Progenitor cell of endocrine pancreas (in vitro differentiated cells): ENCODE measurements at regions not wholly inside any gene's neighbourhood (a gene's known extent, or its start where the extent isn't known, plus 50 kb on each side); places are given as distances from the start of the nearest gene placed in this dataset.

ENCODE experiments used
- DNase-seq: peaks from one replicate; pipeline ENCODE4 v3.0.0; 2021; ENCODE audit warnings: low spot score; ENCODE audit not compliant: unreplicated experiment
- H3K27ac Mint-ChIP-seq: 2 replicates; pipeline ENCODE4 v1.8.0; 2021; ENCODE audit warnings: mild to moderate bottlenecking, moderate library complexity, mixed read lengths
- H3K27me3 Mint-ChIP-seq: 2 replicates; pipeline ENCODE4 v1.8.0; 2021; ENCODE audit warnings: mixed read lengths
- H3K36me3 Mint-ChIP-seq: 2 replicates; pipeline ENCODE4 v1.8.0; 2022; ENCODE audit warnings: mixed read lengths; ENCODE audit not compliant: insufficient read depth
- H3K4me1 Mint-ChIP-seq: 2 replicates; pipeline ENCODE4 v1.8.0; 2021; ENCODE audit warnings: low read depth, mixed read lengths
- H3K4me3 Mint-ChIP-seq: 2 replicates; pipeline ENCODE4 v1.8.0; 2021; ENCODE audit warnings: low read depth, mild to moderate bottlenecking, moderate library complexity, mixed read lengths
- H3K9me3 Mint-ChIP-seq: 2 replicates; pipeline ENCODE4 v1.8.0; 2021; ENCODE audit warnings: low read depth, mixed read lengths
- CTCF ChIP-seq: fragments of 200-600 bp; sonication (generic); IDR thresholded peaks from one replicate; pipeline ENCODE4 v1.5.0; 2021; ENCODE audit warnings: antibody characterized with exemption, mild to moderate bottlenecking; ENCODE audit not compliant: unreplicated experiment

- no peak for TF ChIP-seq CTCF
- Mint-ChIP-seq H3K4me1 (no peaks in the 10 kb centered on the region), H3K27ac (no peak overlapping the region), H3K4me3 (no peak overlapping the region), H3K27me3 (no peaks in the 10 kb centered on the region), H3K9me3 (peaks cover 11% of the 10 kb centered on the region), H3K36me3 (no peaks in the 10 kb centered on the region)
- no peak for DNase-seq
Observed at GRCh38 chr6:66638099-66638498, 931.1 kb upstream of the EYS start.

- DNase-seq = no peak
- no peak overlapping the region for H3K27ac Mint-ChIP-seq
- H3K36me3 Mint-ChIP-seq = no peaks in the 10 kb centered on the region
- H3K4me1 Mint-ChIP-seq = no peaks in the 10 kb centered on the region
- H3K9me3 Mint-ChIP-seq = peaks cover 7% of the 10 kb centered on the region
- TF ChIP-seq CTCF = no peak
- no peaks in the 10 kb centered on the region for H3K27me3 Mint-ChIP-seq
- no peak overlapping the region for H3K4me3 Mint-ChIP-seq
Observed at GRCh38 chr6:66628917-66629316, 921.9 kb upstream of the EYS start.

GRCh38 chr6:66623050-66623449 lies 916.0 kb upstream of the EYS start:
- Mint-ChIP-seq H3K4me1 (no peaks in the 10 kb centered on the region), H3K36me3 (no peaks in the 10 kb centered on the region), H3K27me3 (no peaks in the 10 kb centered on the region), H3K9me3 (no peaks in the 10 kb centered on the region), H3K4me3 (no peak overlapping the region), H3K27ac (no peak overlapping the region)
- DNase-seq = no peak
- no peak for TF ChIP-seq CTCF

- Mint-ChIP-seq H3K27me3 (no peaks in the 10 kb centered on the region), H3K9me3 (peaks cover 9% of the 10 kb centered on the region), H3K4me3 (no peak overlapping the region), H3K27ac (no peak overlapping the region), H3K36me3 (no peaks in the 10 kb centered on the region), H3K4me1 (no peaks in the 10 kb centered on the region)
- TF ChIP-seq CTCF = no peak
- no peak for DNase-seq
Observed at GRCh38 chr6:66605971-66606370, 898.9 kb upstream of the EYS start.

DNA sequence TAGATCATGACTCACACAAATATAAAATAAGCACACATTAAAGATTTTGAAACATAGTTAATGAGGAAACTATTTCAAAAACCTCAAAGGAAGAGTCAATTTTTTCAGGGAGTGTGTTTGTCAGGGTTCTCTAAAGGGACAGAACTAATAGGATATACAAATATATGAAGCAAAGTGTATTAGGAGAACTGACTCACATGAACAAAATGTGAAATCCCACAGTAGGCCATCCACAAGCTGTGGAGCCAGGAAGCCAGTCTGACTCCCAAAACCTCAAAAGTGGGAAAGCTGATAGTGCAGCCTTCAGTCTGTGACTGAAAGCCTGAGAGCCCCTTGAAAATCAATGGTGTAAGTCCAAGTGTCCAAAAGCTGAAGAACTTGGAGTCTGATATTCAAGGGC lies 898.0 kb upstream of the EYS start:
- H3K27ac Mint-ChIP-seq = no peak overlapping the region
- TF ChIP-seq CTCF = no peak
- no peaks in the 10 kb centered on the region for H3K4me1 Mint-ChIP-seq
- no peak overlapping the region for H3K4me3 Mint-ChIP-seq
- no peaks in the 10 kb centered on the region for H3K36me3 Mint-ChIP-seq
- peaks cover 9% of the 10 kb centered on the region for H3K9me3 Mint-ChIP-seq
- no peaks in the 10 kb centered on the region for H3K27me3 Mint-ChIP-seq
- no peak for DNase-seq
